Adipocyte (in vitro differentiated cells): ENCODE measurements at regions not wholly inside any gene's neighbourhood (a gene's known extent, or its start where the extent isn't known, plus 50 kb on each side); places are given as distances from the start of the nearest gene placed in this dataset.
A peak's percentile ranks its signal among the peaks of the same experiment; 100 is the strongest.

ENCODE experiments used
- DNase-seq: peaks from one replicate; pipeline ENCODE4 v3.0.0-alpha.2; 2015; ENCODE audit warnings: low read depth
- H3K27me3 ChIP-seq: replicated peaks from 2 replicates; pipeline ENCODE4 v1.7.0; 2013; ENCODE audit warnings: mild to moderate bottlenecking, low read length, moderate library complexity; ENCODE audit not compliant: control insufficient read depth, insufficient read depth
- H3K36me3 ChIP-seq: 2 replicates; pipeline ENCODE4 v1.7.0; 2013; ENCODE audit warnings: low read length, mild to moderate bottlenecking, moderate library complexity; ENCODE audit not compliant: control insufficient read depth, insufficient read depth, severe bottlenecking
- H3K4me1 ChIP-seq: 2 replicates; pipeline ENCODE4 v1.7.0; 2013; ENCODE audit warnings: mild to moderate bottlenecking, low read length, moderate library complexity; ENCODE audit not compliant: control insufficient read depth, insufficient read depth
- H3K4me3 ChIP-seq: 2 replicates; pipeline ENCODE4 v1.7.0; 2013; ENCODE audit warnings: mild to moderate bottlenecking, low read length, moderate library complexity
- H3K9ac ChIP-seq: 2 replicates; pipeline ENCODE4 v1.7.0; 2013; ENCODE audit warnings: mild to moderate bottlenecking, low read length, moderate library complexity
- H3K9me3 ChIP-seq: 2 replicates; pipeline ENCODE4 v1.7.0; 2013; ENCODE audit warnings: mild to moderate bottlenecking, low read length, moderate library complexity; ENCODE audit not compliant: control insufficient read depth

DNA sequence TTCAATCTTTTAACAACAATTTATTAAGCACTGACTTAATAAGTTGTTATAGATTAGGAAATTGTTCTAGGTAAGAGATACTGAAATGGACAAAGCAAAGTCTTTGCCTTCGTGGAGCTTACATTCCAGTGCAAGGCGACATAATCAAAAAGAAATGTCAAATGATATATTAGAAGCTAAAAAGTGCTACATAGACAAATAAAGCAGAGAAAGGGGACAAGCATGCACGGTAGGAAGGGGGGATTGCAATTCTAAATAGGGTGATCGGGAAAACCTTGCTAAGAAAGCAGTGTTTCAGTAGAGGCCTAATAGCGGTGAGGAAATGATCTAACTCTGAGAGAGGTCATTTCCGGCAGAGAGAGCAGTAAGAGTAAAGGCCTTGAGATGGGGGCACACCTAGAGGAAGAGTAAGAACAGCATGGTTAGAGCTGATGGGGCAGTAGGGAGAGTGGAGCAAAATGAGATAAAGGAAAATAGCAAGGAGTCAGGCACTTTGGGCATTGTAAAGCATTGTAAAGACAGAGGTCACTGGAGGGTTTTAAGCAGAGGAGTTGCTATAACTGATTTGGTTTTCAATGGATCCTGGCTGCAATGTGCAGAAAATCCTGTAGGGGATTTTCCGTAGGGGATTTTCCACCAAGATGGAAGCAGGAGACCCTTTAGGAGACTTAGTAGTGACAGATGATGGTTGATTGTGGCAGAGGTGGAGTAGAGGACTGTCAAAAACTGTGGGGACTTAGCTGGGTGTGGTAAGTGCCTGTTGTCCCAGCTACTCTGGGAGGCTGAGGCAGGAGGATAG lies 71.7 kb upstream of the CFAP20DC start:
- Histone ChIP-seq H3K27me3 (no peaks in the 10 kb centered on the region), H3K4me1 (no peaks in the 10 kb centered on the region), H3K4me3 (no peak overlapping the region), H3K9ac (no peak overlapping the region), H3K36me3 (no peaks in the 10 kb centered on the region), H3K9me3 (no peaks in the 10 kb centered on the region)
- DNase-seq, result no peak

DNA sequence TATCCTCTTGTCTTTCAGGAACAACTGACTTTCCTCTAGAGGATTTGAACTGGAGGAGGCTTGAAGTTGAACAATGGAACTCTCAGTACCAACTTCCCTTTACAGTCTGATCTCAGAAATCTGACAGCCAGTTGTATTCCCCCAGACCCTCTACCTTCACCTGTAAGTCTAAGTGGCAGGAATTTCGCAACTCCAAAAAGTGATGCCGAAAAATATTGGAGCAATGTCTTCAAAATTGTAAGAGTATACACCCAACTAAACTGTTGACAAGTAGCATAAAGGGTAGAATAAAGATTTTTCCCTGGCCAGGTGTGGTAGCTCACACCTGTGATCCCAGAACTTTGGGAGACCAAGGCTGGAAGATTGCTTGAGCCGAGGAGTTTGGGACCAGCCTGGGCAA lies 69.1 kb upstream of the CFAP20DC start:
- Histone ChIP-seq H3K27me3 (no peaks in the 10 kb centered on the region), H3K4me1 (peaks cover 13% of the 10 kb centered on the region), H3K9ac (no peak overlapping the region), H3K36me3 (no peaks in the 10 kb centered on the region), H3K4me3 (no peak overlapping the region), H3K9me3 (no peaks in the 10 kb centered on the region)
- DNase-seq, result no peak

DNA sequence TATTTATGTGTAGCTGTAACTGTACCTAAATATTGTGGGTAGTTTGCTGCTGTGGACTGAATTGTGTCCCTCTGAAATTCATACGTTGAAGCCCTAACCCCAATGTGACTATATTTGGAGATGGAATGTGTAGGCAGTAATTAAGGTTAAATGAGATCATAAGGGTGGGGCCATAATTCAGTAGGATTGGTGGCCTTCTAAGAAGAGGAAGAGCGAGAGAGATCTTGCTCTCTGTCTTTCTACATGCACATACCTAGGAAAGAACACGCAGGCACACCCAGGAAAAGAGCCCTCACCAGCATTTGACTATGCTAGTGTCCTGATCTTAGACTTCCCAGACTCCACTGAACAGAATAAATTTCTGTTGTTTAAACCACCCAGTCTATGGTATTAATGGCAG lies 67.6 kb upstream of the CFAP20DC start:
- Histone ChIP-seq H3K36me3 (no peaks in the 10 kb centered on the region), H3K4me3 (no peak overlapping the region), H3K9me3 (no peaks in the 10 kb centered on the region), H3K4me1 (peaks cover 13% of the 10 kb centered on the region), H3K9ac (no peak overlapping the region), H3K27me3 (no peaks in the 10 kb centered on the region)
- no peak for DNase-seq

DNA sequence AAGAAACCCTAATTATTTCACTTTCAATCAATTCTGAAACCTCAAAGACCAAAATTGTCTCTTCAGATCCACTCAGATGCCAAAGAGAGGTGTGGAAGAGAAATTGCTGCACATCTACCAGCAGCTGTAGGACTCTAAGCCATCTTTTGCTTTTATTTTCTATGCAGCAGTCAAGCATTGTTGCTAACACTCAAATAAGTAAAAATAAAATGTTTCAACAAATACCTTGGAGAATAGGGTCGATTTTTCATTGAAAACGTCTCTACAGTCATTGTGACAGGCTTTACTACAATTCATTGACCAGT lies 66.4 kb upstream of the CFAP20DC start:
- Histone ChIP-seq H3K4me1 (peaks cover 13% of the 10 kb centered on the region), H3K9ac (peak overlapping the region; percentile 7), H3K4me3 (peak overlapping the region; percentile 67), H3K9me3 (no peaks in the 10 kb centered on the region), H3K36me3 (no peaks in the 10 kb centered on the region), H3K27me3 (no peaks in the 10 kb centered on the region)
- no peak for DNase-seq

DNA sequence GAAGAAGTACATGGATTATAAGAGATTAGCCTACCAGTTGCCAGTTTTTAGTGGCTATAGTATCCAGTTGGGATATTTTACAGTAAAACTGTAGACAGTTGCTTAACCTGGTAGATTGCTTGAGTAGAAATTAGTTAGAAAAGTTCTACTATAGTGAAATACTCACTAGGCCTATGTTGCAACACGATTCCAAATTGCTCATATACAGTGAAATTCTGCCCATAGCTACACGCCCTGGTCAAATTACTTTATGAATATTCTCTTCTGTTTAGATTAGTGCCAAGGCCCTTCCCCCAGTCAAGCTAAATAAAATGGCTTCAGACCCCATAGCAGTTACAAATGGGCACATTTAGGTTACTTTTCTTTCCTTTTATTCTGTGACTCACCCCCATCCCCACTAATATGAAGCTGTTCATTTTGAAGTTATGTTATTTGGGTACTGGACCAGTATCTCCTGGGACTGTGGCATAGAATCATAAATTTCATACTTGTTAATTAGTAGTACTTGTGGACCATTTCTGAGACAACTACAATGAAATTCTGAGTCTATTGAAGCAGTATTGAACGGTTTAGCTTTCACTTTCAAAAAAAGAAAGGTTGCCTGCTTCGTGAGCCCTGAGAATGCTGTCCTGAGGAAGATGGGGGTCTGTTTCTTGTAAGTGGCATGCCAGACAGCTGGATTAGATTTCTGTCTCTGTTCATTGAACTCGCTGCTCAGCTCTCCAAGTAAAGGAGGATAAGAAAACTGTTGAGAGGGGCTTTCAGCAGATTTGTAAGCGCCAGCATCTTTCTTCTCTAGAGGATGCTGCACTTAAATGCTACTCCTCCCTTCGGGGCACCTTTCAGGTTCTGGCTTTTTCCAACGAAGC lies 65.8 kb upstream of the CFAP20DC start:
- H3K4me3 ChIP-seq, result peak overlapping the region; percentile 67
- H3K27me3 ChIP-seq, result no peaks in the 10 kb centered on the region
- H3K4me1 ChIP-seq, result peaks cover 13% of the 10 kb centered on the region
- H3K9me3 ChIP-seq, result no peaks in the 10 kb centered on the region
- H3K9ac ChIP-seq, result peak overlapping the region; percentile 7
- H3K36me3 ChIP-seq, result no peaks in the 10 kb centered on the region
- DNase-seq, result peak; percentile 82

DNA sequence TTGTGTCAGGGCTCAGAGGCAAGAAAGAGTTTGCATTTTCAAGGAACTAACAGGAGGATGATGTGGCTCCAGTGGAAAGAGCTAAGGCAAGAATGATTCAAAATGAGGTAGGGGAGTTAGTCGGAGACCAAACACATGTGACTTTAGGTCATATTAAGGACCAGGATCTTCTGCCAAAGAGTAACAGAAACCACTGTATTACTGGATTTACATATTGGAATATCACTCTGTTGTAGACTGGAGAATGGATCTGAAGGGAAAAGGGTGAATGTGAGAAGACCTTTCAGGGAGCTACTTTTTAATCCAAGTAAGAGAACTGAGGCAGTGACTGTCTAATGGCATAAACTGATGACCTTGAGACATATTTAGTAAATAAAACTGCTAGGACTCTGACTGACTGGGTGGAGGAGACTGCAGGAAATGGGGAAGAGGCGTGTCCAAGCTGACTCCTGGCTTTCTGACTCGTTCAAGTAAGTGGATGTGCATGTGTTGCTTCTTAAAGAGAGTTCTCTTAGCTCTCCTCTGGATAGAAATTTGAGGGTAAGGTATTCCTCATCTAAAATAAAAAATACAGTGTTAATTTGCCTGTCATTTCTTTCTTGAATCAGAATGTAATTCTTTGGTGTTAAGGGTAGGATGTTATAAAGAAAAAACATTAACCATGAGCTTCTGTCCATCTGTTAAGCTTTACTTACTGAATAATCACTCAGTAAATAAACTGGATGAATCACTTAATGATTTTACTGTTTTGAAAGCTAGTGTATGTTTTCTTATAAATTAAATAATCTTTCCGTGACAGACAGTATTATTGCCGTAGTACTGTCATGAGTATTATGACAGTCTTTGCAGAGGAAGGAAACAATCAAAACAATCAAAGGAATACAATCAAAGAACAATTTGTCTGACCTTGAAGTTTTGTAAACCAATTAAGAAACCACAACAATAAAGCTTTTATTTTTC lies 58.3 kb upstream of the CFAP20DC start:
- Histone ChIP-seq H3K9ac (no peak overlapping the region), H3K4me1 (no peaks in the 10 kb centered on the region), H3K36me3 (no peaks in the 10 kb centered on the region), H3K9me3 (no peaks in the 10 kb centered on the region), H3K4me3 (no peak overlapping the region), H3K27me3 (no peaks in the 10 kb centered on the region)
- DNase-seq, result no peak

DNA sequence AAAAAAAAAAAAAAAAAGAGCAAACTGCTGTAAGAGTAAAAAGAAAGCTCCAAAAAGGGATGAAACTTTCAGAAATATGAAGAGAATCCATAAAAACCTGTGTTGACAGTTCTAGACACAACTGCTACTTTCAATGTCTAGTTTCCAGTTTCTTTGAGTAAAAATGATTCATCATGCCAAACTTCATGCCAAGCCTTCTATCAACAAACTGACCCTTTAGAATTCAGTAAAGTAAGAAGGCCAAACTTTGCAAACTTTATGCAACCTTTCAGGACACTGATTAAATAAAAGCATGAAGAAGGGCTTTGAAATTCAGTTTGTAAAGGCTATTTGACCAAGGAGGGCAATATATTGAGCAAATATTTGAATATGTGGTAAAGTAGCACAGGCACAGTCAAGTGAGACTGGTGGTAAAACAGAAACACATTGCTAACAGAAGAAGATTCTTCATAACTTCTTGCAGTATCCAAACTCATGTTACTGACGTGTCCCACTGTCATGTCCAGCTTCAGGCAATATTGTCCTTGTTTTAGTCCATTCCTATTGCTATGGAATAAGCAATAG lies 56.3 kb upstream of the CFAP20DC start:
- no peak overlapping the region for H3K4me3 ChIP-seq
- peaks cover 6% of the 10 kb centered on the region for H3K4me1 ChIP-seq
- no peak overlapping the region for H3K9ac ChIP-seq
- DNase-seq, result peak; percentile 38
- H3K9me3 ChIP-seq, result no peaks in the 10 kb centered on the region
- no peaks in the 10 kb centered on the region for H3K36me3 ChIP-seq
- H3K27me3 ChIP-seq, result no peaks in the 10 kb centered on the region

DNA sequence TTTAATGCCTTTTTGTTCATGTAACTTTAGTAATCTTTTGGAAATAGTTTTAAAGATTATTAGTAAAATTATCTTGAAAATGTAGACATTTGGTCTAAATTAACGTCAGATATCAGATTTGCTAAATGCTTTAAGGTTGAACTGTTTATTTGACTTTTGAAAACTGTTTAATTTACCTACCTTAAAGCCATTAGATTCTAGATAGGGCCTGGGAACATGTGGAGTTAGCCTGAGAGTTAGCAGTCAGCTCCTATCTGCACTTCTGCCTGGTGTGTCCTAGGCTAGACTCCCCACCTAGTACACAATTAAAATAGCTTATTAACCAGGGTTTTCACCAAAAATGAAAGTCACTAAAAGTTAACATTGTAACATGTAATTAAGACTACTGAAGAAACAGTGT lies 53.7 kb upstream of the CFAP20DC start:
- Histone ChIP-seq H3K36me3 (no peaks in the 10 kb centered on the region), H3K9me3 (peaks cover 9% of the 10 kb centered on the region), H3K4me3 (no peak overlapping the region), H3K9ac (no peak overlapping the region), H3K27me3 (no peaks in the 10 kb centered on the region), H3K4me1 (peaks cover 8% of the 10 kb centered on the region)
- no peak for DNase-seq

DNA sequence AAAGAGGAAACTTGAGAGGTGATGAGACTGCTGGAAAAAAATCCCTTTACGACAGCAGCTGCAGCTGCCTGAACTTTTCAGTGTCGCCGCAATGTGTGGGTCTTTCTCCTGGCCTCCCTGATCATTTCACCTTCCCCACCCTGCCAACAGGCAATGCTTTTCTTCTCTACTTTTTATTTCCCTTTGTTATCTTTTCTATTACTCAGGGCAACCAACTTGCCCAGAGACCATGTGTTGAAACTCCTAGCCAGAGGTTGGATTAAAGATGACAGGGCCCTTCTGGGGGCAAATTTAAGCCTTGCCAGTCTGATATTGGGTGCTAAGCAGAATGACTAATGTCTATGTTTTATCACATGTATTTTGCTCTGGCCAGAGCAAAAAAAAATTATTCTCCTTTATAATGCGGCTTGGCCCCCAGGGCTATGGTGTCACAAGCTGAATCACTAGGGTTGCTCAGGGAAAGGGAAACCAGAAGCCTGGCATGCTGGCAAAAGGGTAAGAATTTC lies 51.5 kb upstream of the CFAP20DC start:
- Histone ChIP-seq H3K9ac (no peak overlapping the region), H3K4me3 (no peak overlapping the region), H3K4me1 (peaks cover 8% of the 10 kb centered on the region), H3K36me3 (no peaks in the 10 kb centered on the region), H3K9me3 (peaks cover 9% of the 10 kb centered on the region), H3K27me3 (no peaks in the 10 kb centered on the region)
- peak; percentile 78 for DNase-seq
